ENCODE measurements at regions not wholly inside any gene's neighbourhood (a gene's known extent, or its start where the extent isn't known, plus 50 kb on each side); places are given as distances from the start of the nearest gene placed in this dataset.

DNA sequence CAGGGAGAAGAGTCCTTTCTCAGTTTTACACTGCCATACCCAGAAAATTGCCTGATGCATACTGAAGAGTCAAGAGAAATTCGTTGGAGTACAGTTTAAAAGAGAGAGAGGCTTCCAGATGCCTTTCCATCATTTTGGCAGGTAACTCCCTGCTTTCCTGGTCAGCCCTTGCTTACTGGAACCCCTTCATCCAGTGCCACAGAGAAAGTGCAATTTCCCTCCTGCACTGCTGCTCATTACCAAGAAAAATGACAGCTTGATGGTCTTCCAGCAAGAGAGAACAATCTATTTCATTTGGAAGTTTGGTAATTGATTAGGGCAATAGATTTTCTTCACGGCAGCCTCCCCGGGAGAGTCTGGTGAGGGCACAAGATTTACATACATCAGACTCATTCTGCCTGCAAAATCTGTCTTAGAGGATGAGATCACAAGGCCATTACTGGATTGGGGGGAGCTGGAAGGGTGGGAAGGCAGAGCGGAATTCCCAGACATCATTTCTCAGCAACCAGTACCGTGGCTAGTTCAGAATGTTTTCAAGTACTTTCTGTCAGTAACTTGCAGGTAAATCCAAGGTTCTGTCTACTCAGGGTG is 102.8 kb upstream of the SLC14A2 start:
- no peak for DNase-seq (ENCODE audit: low spot score)
- TF ChIP-seq, protein P1, sequence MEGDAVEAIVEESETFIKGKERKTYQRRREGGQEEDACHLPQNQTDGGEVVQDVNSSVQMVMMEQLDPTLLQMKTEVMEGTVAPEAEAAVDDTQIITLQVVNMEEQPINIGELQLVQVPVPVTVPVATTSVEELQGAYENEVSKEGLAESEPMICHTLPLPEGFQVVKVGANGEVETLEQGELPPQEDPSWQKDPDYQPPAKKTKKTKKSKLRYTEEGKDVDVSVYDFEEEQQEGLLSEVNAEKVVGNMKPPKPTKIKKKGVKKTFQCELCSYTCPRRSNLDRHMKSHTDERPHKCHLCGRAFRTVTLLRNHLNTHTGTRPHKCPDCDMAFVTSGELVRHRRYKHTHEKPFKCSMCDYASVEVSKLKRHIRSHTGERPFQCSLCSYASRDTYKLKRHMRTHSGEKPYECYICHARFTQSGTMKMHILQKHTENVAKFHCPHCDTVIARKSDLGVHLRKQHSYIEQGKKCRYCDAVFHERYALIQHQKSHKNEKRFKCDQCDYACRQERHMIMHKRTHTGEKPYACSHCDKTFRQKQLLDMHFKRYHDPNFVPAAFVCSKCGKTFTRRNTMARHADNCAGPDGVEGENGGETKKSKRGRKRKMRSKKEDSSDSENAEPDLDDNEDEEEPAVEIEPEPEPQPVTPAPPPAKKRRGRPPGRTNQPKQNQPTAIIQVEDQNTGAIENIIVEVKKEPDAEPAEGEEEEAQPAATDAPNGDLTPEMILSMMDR (IDR thresholded peaks at IDR 0.05; ENCODE audit: borderline replicate concordance, control extremely low read depth, extremely low read depth, insufficient read depth, missing control alignments): no peak
- in situ Hi-C loops (cut with MboI; ENCODE audit: low sequenced_read_pairs, unreplicated experiment): no loop called here

GRCh38 chr18:45517181-45517741 is 98.0 kb upstream of the SLC14A2 start:
- in situ Hi-C loops (cut with MboI; ENCODE audit: low sequenced_read_pairs, unreplicated experiment): no loop called here
- DNase-seq (ENCODE audit: low spot score): no peak
- TF ChIP-seq, protein P1 (IDR thresholded peaks at IDR 0.05; ENCODE audit: borderline replicate concordance, control extremely low read depth, extremely low read depth, insufficient read depth, missing control alignments): no peak

- DNase-seq (ENCODE audit: low spot score): no peak
- in situ Hi-C loops (cut with MboI; ENCODE audit: low sequenced_read_pairs, unreplicated experiment): no loop called here
- TF ChIP-seq, protein P1 (IDR thresholded peaks at IDR 0.05; ENCODE audit: borderline replicate concordance, control extremely low read depth, extremely low read depth, insufficient read depth, missing control alignments): no peak
These were observed 96.7 kb upstream of the SLC14A2 start for GRCh38 chr18:45518311-45519155.

DNA sequence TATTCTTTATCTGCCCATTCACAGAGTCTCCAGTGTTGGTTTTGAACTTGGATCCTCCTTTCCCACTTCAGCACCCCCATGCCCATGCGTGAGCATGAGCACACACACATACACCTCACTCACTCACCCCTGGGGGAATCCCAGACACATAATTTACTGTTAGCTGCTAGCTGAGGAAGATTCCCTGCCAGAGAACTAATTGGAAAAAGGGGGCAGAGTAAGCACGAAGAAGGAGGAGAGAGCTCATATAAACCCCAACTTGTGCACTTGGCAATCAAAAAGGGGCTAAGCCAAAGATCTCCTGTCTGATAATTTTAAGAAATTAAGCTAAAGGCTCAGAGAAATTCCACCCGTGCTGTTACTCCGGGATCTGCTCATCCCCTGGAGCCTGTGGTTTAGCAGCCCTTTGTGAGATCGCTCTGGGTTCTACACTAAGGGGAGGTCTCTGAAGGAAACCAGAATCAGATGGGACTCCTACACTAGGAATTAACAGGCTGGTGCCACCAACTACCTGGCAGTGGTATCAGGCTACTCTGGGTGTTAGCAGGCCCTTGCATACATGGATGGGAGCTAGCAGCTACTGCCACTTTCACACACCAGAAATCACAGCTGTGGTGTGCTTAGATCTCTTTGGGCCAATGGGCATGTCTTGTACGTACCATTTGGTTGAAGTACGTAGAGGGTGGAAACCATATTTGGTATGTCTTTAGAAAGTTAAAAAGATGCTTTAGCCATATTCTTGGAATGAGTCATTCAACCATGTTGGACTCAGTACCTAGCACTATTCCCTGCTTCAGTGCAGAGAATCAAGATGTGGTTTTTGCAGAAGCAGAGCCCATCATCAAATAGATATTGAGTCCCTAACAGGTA is 95.6 kb upstream of the SLC14A2 start:
- no peak for DNase-seq (ENCODE audit: low spot score)
- TF ChIP-seq, protein P1 (IDR thresholded peaks at IDR 0.05; ENCODE audit: borderline replicate concordance, control extremely low read depth, extremely low read depth, insufficient read depth, missing control alignments): no peak
- in situ Hi-C loops (cut with MboI; ENCODE audit: low sequenced_read_pairs, unreplicated experiment): no loop called here

- no peak for DNase-seq (ENCODE audit: low spot score)
- TF ChIP-seq, protein P1 (IDR thresholded peaks at IDR 0.05; ENCODE audit: borderline replicate concordance, control extremely low read depth, extremely low read depth, insufficient read depth, missing control alignments): no peak
- in situ Hi-C loops (cut with MboI; ENCODE audit: low sequenced_read_pairs, unreplicated experiment): no loop called here
These were observed 94.1 kb upstream of the SLC14A2 start for GRCh38 chr18:45521136-45521535.

GRCh38 chr18:45521777-45522176 is 93.5 kb upstream of the SLC14A2 start:
- peak; percentile 21 for DNase-seq (ENCODE audit: low spot score)
- in situ Hi-C loops (cut with MboI; ENCODE audit: low sequenced_read_pairs, unreplicated experiment): no loop called here

More at GRCh38 chr18:45521777-45522176, 93.5 kb upstream of the SLC14A2 start:
- TF ChIP-seq, protein P1 (IDR thresholded peaks at IDR 0.05; ENCODE audit: borderline replicate concordance, control extremely low read depth, extremely low read depth, insufficient read depth, missing control alignments): no peak
